NCI-H345 treated with DMSO at 0.1 percent for 48 hours (cell line): ENCODE measurements at regions not wholly inside any gene's neighbourhood (a gene's known extent, or its start where the extent isn't known, plus 50 kb on each side); places are given as distances from the start of the nearest gene placed in this dataset.

Experiments used
- DNase-seq: peaks from one replicate; lab custom pipeline; 2025; ENCODE audit not compliant: unreplicated experiment; lab: John Stamatoyannopoulos, UW

DNA sequence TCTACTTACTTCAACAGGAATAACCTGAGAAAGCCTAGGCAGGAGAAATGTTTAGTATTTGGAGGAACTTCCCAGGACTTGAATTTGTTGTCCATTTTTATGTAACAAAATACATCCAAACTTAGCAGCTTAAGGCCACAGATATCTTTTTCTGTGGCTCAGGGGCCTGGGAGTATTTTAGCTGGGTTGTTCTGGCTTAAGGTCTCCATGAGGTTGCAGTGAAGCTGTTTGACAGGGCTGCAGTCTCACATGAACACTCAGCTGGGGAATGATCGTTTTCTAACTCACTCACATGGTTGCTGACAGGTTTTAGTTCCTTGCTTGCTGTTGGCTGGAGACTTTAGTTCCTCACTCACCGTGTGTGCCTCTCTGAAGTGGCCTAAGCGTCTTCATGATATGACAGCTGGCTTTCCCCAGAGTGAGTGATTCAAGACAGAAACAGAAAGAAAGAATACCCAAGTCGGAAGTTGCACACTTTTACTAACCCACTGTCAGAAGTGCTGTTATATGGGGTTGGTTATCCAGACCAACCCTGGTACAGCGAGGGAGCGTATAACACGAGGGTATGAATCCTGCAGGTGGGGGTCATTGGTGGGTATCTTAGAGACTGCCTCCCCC is 229.7 kb upstream of the TBL1XR1 start:
- DNase-seq, result no peak

DNA sequence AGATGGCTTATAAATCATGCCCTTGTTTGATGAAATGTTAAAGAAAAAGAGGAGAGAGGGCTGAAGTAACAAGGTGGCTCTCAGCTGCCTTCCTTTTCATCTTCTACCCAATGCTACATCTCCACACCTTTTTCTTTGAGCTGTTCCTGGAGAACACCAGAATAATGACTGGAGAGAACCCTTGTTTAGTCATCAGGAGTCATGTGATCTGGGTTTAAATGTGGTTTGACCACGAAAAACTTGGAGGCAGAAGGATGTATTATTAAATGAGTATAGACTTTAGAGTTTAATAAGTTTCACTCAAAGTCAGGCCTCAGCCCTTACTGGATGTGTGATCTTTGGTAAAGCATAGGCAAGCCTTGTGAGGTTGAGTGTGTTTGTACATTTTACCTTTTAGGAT is 230.3 kb upstream of the TBL1XR1 start:
- DNase-seq, result no peak

DNA sequence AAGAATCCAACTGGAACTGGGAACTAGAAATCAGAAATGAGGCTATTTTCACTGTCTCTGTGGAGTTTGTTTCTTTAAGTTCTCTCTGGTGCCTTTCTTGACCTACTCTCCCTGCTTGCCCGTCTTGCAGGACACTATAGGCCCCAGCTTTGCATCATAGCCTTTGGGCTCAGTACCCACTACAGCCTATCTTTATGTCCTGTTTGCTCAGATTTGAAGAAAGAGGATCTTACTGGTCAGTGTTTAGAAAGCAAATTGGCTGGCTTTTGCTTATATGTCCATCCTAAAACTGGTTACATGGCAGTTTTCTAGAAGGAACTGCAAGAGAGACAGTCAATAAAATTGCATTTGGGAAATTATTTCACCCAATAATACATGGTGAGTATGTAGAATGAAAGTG is 231.8 kb upstream of the TBL1XR1 start:
- no peak for DNase-seq

DNA sequence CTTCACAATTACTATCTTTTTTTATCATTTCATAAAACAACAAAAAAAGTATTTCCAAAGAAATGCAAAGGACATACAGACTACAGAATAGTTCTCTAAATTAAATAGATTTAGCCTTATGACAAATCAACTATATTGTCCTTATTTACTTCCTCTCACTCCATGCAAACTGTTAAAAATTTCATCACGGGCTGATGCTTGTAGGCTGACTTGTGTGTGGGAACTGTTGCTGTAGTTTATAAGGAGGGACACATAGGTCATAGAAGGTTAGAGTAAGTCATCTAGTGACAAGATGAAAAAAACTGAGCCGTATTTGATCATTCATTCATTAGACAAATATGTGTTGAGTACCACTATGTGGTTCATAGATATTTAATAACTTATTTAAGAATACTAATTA is 232.5 kb upstream of the TBL1XR1 start:
- DNase-seq, result no peak

DNA sequence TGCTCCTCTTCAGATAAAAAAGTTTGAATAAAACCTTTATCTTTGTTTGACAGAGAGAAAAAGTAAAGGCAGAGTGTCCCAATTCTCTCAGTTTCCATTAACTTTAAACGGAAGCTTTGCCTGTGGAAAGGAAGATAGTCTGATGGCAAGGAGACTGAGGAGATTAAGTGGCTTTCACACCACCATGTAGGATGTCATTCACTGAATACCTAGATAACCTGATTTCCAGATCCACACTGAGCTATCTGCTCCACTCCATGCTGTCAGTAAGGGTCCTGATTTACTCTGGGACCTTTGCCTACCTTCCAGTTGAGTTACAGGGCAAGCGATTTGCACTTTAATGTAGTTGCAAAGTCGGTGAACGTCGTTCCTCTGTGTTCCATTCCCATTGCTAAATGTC is 233.4 kb upstream of the TBL1XR1 start:
- no peak for DNase-seq

DNA sequence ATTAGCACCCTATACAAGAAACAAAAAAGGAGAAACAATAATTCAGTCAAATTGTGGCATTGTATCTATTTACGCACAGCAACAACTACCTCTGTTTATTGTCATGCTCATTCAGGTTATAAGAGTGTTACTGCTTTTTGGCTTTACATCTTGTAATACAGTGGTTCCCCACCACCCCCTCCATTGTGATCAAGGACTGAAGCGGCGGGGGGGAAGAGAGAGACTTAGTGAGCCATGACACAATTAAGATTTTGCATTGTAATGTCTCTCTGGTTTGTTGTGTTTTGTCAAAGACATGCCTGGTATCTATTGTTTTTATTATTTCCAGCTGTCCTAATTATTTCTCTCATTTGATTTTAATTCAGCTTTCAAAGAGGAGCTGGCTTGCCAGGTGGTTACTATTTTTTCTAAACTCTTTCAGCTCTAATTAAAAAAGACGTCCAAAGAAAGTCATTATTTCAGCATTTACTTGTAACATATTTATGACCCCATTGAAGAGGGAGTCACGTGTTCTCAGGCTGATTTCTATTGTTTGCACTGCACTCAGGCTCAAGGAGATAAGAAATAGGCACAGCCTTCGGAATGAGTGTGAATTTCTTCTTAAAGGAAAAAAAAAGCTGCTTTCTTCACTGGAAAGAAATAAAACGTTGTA is 234.4 kb upstream of the TBL1XR1 start:
- DNase-seq, result no peak

DNA sequence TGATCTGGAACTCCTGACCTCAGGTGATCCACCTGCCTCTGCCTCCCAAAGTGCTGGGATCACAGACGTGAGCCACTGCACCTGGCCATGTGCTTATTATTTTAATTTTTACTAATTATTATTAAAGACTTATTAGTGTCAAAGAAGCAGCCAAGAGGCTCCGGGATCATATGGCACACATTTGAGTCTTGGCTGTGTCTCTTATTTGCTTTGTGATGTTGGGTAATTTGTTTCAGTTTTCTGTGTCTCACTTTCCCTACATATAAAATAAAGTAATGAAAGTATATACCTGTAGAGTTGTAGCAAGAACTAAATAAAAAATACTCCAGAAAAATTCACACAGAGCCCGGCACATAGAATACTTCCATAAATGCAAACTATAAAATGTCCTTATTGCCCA is 238.0 kb upstream of the TBL1XR1 start:
- DNase-seq, result no peak

DNA sequence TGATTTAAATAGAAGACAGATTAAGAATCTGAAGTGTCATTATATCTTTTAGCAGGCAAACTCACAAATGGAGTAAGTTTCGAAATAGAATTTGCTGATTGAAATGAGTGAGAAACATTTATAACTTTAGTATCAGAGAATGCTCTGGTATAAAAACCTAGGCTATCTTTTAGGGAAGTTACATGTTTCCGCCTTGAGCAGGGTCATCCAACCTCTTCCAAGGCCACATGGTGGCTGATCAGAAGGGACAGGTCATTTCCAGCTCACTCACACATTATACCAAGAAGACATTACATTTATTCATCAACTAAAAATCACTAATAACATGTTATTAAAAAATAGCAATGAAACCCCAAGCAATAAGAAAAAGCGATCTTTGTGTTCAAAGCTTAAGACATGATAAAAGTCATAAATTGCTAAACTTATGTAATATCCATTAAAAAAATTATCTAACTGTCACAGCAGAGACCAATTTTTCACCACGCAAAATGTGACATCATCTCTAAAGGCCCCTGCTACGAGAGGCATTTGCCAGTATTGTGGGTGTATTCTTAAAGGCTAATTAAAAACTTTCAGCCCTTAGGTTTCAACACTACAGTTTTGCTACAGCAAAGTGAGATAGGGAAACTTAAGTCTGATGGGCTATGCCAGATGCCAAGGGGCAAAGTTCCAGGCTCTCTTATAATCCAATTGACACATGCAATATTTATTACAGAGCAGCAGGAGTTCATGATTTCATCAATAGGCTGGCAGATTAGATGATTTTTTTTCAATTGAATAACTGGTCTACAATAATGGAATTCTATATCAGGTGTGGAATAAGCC is 240.4 kb upstream of the TBL1XR1 start:
- DNase-seq, result no peak

DNA sequence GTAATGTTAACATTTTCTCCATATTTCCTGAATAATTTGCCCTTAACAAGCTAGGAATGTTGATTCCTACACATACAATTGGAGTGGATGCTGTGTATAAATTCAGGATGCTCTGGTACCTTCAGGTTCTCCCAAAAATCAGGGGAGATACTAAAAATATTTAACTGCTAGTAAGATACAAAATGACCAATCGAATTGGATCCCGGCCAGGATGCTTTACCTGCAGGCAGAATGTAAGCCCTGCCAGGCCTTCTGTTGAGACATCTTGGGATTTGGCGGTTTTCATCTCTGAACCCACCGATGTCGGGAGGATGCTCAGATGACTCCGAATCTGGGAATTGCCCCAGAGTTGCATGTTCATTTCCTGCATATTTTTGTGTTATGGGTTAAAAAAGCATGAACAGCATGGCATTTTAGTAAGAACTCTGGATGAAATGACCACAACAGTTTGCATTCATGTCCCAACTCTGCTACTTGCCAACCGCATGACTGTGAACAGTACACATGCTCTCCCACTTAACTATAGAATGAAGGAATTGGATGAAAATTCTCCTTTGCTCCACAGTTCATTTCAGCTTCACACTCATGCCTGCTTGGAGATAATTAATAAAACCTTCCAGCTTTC is 241.4 kb upstream of the TBL1XR1 start:
- DNase-seq, result no peak

DNA sequence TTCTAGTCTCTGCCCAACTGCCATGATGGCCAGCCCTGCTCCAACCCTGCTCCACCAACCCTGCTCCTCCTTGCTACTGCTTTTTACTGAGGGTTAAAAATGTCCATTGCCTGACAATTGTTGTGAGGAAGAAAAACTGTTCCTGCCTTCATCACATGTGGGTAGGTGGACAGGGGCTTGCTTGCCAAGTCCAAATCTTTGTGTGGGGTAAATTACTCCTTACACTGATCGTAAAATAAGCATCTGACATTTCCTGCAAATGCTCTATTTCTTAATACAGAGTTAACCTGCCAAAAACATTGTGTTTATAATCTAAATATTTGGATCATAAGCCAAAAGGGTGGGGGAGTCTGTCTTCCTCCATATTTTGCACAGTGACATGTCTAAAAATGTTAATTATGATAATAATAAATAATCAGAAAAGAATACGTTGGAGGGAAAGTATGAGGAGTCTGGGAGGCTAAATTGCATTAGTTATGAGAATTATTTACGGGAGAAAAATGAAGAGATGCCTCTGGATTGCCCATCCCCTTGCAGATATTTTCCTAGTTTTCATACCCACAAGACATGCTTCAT is 242.5 kb upstream of the TBL1XR1 start:
- no peak for DNase-seq

DNA sequence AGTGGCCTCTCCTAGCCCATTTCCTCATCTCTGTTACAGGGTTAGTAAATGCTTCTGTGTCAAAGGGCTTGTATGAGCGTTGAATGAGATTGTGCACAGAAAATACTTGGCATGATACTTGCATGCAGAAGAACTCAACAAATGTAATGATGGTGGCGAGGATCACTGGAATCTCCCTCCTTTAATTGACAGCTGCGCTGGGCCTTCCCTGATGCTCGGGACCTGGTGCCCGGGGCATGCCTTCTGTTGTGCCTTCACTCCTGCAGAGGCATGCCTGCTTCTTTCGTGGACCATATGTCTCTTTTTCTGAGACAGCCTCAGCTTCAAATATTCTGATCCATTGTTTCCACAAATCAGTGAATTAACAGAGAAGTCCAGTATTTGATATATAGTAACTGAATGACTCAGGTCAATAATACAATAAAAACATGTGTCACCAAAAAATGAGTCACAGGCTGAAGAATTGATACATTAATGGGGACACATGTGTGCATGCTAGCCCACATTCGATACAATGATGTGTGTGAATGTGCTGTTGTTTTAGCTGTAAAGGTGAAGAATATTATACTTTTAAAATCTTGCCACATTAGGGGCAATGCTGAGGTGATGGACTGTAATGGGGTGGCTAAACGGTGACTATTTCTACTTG is 243.3 kb upstream of the TBL1XR1 start:
- no peak for DNase-seq

DNA sequence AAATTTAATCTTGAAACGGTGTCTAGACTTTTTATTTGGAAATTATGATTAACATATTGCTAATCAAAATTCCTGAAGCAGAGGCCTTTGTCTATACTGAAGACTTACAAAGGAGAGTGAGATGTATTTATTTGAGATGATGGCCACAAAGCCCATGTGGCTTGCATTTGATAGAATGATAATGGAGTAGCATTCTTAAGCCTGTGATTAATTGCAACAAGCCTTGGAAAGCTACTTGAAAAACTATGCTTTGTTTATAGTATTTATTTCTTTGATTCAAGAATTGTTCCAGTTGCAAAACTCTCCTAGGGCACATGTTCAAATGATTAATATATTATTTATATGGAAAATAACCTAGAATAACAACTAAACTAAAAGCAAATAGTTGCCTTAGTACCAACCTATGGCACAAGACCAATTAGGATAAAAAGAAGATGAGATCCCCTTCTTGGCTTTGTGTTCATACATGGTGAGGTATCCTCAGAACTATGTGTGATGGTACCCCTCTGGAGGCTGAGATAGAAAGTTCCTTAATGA is 244.1 kb upstream of the TBL1XR1 start:
- no peak for DNase-seq

DNA sequence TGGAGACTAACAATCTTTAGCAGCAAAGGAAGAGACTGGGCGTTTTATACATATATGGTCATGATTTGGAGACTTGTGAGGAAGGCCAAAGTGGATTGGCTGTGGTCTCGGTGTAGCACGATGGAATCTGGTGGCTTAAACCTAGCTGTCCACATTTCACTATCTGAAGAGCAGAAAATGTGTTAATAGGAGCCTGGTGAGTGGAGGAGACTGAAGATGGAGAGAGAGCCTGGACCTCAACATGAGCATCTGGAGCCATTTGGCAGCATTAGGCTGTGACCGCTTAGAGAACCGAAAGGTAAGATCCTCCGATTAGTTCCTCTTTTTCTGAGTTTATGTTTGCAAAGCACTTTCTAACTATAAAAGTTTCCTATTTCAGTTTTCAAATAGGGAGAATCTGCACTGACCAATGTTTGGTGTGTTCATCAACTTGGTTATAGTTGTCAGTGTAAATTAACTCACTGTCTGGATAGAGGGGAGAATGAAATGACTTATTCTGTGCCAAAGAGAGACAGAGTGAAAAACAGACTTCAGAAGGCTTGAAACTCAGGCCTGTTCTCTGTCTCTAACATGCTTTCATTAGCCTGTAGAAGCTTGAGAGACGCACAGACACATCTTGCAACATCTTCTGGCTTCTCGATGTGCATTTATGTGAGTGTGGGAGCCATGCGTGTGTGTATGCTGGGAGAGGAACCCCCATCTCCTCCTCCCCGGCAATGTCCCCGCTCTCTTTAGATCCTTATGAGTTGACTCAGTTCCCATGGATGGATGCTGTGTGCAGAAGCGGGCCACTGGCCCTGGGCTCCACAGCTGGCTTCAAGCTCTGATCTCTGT is 244.7 kb upstream of the TBL1XR1 start:
- no peak for DNase-seq

DNA sequence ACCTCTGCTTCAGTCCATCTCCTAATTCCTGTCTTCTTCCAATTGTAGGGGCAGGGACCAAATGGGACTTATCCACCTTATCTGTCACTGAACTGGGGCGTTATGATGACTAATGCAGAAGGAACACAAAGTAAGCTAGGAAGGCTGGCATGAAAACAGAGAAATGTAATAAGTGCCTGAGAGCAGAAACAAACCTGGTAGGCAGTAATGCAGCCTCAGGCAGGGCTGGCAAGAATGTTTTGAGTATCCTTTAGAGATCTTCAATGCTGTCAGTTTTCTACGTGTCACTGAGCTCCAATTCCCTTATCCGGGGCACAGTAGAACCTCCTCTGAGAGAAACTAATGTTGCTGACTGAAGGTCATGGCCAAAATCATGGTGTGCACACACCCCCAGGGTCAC is 246.2 kb upstream of the TBL1XR1 start:
- DNase-seq, result no peak

DNA sequence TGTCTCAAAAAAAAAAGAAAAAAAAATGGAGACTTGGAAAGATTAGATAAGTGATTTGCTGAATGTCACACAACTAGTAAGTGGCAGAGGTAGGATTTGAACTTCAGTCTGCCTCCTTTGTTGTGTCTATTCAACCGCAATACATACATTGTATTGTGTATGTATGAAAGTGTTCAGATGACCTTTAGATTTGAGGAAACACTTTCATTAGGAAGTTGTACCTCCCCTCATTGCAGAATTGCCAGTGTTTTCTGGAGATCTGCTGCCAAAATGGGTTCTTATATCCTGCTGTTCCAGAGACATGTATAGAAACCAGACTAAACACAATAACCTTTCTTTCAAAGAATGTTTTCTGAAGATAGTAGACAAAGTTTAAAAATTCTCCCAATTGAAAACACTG is 247.4 kb upstream of the TBL1XR1 start:
- no peak for DNase-seq

DNA sequence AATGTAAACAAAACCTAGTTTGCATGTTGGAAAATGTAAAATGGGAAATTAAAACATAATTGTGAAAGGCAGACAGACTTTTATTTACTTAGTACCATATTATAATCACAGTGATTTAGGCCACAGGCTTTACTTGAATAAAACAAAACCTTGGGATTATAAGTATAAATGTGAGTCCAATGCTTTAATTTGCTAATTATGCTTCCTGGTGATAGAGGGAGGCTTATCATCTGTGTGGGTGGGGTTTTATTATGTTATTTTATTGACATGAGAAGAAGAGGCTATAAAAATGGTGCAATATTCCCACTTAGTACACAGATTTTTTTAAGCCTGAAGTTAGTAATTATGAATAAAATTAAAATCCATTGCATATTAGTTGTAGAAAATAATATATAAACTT is 248.3 kb upstream of the TBL1XR1 start:
- no peak for DNase-seq

DNA sequence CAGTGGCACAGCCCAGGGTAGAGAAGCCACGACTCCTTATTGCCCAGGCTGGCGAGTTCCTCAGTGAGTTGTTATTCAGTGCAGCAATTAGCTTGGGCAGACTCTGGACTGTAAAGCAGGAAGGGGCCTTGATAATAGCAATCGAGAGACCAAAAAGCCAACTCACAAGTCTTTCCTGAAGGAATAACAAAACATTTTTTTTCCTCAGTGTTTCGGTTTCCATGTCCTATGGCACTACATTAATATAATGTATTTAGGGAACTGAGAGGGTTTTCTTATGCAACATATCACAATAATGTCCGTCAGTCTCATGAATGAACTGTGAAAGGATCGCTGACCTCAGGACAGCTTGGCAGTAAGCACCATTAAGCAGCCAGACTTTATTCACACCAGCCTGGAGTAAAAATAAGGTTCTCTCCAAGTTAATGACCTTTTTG is 248.9 kb upstream of the TBL1XR1 start:
- no peak for DNase-seq

DNA sequence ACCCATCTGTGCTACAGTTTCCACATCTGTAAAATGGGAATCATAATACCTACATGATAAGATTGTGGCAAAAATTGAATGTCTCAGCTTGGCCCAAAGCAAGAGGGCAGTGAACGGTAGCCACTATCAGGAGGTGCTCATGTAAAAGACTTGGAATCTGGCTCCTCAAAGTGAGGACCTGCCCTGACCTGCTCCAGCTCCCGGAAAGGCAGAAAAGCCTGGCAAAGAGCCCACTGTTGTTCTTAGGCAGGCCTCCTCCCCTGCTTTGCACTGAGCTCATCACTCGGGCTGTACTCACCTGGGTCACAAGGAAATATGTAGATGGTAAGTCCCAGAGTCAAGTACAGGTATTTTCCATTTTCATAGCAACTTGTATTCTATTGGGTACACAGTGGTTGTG is 250.7 kb upstream of the TBL1XR1 start:
- no peak for DNase-seq

DNA sequence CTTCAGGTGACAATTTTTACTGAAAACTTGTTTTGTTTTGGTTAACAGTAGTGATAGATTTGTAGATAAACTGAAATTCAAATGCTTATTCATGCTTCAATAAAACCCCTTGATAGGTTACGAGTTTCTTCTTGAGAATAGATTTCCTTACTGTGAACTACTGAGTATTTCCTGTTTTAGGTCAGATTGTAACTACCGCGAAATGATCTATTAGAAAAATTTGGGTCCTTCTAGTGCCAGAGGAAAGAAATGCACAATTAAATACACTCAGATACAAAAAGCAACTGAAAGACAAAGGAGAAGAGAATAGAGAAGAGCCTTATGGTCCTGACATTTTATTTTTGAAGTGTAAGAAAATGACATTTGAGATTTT is 251.7 kb upstream of the TBL1XR1 start:
- DNase-seq, result no peak
